NCI-H1048 (cell line): ENCODE measurements at regions not wholly inside any gene's neighbourhood (a gene's known extent, or its start where the extent isn't known, plus 50 kb on each side); places are given as distances from the start of the nearest gene placed in this dataset.
"Not testable (repeated sequence)": the region's sequence is repeated elsewhere in the genome, so short reads cannot be mapped to it uniquely, and the experiment has no call there.

Source experiments
- DNase-seq: peaks from one replicate; lab custom pipeline; 2025; lab: John Stamatoyannopoulos, UW

DNA sequence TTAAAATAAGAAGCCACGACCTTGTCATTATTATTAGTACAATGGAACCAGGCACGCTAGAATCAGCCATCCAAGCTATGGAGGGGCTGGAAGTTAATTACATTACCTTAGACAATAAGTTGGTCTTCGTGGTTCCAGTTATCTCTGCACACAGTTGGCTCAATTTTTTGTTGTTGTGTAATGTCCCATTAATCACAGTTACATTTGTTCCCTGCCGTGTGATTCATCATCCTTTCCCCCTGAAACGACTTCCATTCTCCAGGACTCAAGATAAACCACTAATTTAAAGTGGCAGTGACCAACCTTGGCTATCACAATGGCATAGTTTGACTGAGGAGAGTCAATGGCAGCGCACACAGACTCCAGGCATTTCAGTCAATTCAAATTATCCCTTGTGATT, 905.0 kb downstream of the RAB28 start:
- DNase-seq = no peak

DNA sequence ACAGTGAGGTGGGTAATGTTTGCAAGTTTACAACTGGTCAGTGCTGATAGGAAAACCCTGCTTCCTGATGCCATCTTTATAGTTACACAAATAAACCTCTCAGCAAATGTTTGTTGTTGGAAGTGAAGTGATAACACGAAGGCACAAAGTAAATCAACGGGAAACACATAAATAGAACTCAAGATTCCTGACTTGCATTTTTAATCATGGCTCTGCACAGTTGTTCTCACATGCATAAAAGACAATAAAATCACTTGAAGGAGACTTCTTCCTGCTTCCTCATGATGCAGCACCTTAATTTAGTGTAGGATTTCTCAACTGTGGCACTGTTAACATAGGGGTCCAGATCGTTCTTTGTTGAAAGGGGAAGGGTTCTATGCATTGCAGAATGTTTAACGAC, 907.7 kb downstream of the RAB28 start:
- no peak for DNase-seq

DNA sequence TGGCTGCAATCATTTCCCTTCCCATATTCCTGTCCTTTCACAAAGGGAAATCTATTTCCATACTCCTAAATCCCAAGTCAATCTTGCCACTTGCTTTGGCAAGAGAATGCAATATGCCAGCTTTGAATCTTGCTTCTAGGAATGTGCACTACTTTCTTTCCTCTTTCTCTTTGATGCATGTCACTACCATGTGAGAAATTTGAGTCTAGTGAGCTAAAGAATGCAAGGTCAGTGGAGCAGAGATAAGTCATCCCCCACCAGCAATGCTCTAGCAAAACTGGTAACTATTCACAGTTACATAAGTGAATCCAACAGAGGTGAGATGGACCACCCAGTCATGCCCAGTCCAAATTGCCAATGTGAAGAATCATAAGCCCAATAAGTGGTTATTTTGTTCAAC, 910.4 kb downstream of the RAB28 start:
- DNase-seq = no peak

DNA sequence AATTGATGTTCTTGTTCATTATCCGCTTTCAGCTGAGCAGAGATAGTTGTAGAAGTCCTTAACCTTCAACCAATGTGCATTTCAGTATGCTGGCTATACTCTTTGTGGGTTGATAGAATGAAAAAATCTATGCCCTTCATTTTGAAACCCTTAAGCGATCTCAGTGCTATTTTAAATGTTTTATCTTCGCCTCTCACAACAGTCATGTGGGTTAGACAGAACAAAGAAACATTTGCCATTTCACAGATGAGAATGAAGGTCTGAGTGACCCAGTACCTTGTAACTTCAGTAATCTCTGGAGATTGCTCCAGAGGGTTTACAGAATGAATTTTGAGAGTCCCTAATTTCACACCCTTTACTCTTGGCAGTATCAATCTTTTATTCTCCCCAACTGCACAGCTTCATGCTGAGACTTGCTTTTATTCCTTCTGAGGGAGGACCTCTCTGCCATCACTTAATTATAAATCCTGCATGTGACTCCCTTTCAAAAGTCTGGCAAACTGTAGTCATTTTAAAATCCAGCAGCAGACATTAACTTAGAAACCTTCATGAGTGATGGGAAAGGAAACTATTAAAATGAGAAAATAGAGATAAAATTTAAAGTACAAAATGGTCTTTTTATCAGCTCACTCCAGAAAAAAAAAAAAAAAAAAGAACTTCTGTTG, 921.5 kb downstream of the RAB28 start:
- DNase-seq = no peak

DNA sequence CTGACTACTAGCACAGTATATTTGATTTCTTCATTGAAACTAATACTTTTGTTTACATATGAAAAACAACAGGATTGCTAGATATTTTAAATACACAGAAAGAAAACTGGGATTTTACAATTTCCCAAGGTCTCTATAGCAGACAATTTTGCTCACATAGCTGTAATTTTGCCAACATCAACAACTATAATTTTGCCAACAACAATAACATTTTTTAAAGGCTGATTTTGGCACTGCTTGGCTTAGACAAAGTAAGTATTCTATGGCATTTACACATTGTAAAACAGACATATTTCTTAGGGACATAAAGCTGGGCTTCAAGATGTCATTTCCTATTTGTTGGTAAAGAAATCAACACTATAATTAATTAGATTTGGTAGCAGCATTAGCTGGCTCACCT, 922.1 kb downstream of the RAB28 start:
- DNase-seq = no peak

DNA sequence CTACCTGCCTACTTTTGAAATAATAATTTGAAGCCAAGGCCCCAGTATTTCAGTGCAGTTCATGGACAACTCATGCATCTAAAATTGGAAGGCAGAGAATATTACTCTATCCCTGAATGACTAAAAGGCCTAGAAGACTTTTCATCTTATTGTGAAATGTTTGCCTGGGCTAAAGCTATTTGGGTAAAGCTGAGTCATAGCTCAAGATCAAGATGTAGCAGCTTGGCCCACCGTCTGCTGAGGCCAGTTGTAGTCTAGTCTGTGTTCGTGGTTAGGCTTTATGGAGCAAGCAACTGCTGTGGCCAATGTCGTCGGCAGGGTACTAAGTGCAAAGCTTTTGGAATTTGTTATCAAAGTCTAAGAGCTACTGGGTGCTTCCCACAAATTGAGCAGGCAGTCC, 929.1 kb downstream of the RAB28 start:
- DNase-seq = no peak

DNA sequence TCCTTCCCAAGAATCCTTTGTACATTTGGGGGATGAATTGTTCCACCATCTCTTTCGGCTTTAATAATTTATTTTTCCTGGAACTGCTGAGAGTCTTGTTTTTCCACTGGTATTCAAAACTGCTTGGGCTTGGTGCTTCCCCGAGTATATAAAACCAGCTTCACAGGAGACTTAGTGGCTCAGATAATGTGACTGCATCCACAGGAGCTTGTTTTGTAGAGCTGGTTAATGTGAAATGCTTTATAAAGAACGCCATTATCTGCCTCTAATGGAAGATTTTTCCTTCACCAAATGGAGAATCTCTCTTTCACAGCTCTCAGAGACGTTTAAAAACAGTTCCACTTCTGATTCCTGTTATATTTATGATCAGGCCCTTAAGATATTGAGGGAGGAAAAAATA, 935.5 kb downstream of the RAB28 start:
- no peak for DNase-seq

DNA sequence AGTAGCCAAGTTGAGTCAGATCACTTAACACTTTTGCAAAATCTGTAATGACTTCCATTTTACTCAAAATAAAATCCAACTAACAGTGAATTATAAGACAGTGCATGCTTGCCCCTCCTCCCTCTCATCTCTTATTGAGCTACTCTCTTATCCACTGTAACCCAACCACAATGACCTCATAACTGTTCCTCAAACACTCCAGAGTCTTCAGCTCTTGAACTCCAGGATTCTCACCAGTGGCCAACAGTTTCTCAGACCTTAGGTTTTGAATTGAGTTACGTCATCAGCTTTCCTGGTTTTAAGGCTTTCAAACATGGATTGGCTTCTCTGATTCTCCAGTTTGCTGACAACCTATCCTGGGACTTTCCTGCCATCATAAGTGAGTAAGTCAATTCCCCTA, 938.3 kb downstream of the RAB28 start:
- no peak for DNase-seq

DNA sequence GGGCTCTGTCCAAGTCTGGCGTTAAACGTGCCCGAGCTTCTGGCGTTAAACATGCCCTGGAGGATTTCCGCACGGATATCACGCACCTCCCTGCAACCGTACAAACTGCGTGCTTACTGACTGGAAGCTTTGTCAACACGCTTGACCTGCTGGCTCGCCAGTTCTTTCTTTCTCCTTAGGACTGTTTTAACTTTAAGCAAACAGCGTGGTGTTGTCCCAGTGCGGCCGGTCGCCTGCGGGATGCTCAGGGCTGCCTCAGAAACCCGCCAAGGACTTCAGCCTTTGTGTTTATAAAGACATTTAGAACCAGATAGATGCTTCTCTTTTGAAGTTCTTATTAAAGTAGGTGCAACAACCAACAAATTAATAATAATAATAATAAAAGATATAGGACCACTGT, 946.0 kb downstream of the RAB28 start:
- no peak for DNase-seq

DNA sequence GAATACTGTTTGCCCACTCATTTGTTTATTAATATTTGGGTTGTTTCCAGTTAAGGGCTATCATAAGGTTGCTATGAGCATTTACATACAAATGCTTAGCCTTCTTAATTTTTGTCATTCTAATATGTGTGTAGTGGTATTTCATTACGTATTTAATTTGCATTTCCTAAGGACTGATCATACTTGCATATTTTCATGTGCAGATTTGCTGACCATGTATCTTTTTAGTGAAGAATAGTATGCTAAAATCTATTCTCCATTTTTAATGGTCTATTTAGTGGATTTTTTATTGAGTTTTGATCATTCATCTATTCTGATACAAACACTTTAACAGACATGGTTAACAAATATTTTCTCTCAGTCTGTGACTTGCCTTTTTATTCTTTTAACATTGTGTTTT, 949.5 kb downstream of the RAB28 start:
- no peak for DNase-seq

DNA sequence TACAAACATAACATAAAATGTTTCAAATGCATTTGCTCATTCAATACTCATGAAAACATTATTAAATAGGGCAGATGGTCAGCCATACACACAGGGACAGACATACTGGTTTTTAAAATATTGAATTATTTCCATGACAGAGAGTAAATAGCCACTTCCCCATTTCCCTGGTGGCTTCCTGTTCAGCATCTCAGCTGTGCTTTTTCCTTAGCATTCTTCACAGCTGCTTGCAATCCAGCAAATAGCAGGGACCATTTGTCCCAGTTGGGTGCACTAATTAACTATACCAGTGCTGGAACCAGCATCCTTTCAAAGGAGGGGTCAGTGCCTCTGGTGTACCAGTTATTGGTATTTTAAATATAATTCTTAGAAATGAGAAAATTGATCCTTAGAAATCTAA, 964.7 kb downstream of the RAB28 start:
- no peak for DNase-seq

DNA sequence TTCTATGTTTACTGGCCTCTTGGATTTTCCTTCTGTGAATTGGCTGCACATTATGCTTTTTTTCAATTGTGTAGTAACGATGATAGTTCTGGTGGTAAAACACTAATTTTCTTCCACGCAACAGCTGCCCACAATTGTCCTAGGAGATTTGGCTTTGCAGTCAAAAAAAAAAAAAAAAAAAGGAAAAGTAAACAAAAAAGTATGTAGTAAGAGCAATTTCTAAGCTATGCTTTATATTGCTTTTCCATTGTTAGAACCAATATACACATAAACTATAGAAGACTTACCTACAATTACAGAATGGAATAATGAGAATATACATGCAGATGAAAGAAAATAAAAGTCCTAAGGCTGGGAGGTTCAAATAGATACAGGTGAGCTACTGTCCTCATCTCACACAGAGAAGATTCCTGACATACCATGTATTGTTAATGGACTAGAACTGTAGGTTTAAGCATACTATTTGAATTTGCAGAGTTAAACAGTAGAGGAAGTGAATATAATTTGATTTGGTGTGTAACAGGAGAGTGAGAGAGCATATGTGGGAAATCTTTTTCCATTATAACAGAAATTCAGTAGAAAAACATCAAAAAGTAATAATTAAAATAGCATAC, 976.2 kb downstream of the RAB28 start:
- DNase-seq = no peak

DNA sequence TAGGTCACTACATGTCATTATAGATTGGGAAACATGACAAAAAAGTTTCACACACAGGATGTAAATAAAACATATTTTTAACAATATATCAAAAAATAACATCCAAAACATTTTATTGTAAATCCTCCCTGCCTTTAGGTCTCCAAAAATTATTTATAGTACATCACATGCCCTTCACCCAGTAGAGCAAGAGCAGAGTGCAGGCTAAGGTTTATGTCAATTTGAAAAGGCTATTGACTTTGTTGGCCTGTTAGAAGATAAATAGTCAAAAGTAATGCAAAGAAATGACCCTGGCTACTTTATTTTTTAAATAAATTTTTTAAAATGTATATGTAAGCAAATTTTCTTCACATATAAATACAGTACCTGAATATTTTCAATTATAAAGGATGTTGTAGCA, 983.7 kb downstream of the RAB28 start:
- DNase-seq = no peak

DNA sequence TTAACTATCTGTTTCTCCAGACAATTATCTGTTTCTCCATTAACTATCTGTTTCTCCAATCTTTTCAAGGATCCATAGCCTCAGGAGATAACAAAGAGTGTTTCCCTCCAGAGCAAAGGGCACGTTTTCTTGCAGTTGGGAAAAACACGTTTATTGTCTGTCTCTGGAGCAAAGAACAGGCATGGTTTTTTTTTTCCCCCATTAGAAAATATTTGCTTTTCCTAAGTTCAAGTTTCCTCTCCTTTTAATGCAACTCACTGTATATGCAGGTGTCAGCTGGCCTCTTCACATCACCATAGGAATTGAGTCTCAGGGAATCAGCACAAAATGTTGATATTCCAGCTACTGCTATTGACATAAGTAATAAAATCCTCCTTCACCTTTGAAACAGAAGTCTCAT, 984.4 kb downstream of the RAB28 start:
- no peak for DNase-seq

DNA sequence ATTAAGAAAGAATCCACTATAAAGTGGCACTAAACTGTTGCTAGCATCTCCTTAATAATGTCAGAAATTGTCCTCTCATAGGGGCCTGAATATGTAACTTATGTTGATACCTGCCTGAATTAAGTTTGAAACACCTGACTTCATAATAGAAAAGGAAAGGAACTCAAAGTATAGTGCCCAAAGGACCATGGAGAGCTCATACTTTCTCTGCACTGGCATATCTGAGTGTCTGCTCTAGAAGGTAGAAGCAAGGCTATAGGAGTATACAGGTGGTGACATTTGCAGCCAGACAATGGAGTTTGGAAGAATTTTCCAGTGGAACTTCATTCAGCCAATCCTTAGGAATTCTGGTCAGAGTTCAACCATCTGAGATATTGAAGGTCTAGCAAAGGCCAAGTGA, 988.9 kb downstream of the RAB28 start:
- no peak for DNase-seq

DNA sequence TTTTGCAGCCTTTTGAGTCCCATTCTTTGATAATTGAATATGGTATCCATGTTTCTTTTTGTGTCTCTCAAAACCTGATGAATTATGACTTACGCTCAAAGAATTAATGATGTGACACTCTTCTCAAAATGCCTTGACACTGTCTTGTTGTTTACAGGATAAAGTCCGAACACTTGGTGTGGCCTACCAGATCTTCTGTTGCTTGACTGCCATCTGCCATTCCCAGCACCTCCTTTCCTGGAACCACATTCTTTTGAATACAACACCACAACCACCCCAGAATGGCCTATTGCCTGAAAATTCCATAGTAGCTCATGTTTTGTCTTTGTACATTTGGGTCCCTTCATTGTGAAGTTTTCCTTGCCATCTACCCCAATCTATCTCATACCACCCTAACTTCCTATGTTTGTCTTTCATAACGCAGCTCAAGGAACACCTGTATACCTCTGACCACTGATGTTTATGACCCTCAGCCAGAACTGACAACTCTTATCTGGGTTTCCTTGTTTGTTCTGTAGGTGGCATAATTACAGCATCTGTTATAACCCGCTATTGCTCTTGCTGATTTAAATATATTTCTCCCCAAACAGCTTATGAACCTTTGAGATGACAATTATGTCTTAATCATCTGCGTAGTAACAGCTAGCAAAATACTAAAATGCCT, 991.3 kb downstream of the RAB28 start:
- no peak for DNase-seq

DNA sequence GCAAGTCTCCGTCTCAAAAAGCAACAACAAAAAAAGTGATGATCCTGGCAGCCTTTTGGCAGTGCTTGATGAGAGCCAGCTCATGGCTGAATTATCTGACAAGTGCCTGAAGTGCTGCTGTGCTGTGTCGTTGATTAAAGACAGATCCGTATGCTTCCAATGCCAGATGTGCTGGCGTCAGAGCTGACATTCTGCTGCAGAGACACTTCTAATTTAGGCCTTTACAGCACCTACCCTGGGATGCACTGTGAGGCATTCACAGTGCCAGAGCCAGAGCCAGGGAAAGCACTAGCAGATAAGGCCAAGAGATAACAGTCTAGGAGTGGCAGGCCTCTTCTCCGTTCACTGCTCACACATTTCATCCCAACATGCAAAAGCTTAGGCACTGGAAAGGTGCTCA, 995.5 kb downstream of the RAB28 start:
- DNase-seq = no peak

DNA sequence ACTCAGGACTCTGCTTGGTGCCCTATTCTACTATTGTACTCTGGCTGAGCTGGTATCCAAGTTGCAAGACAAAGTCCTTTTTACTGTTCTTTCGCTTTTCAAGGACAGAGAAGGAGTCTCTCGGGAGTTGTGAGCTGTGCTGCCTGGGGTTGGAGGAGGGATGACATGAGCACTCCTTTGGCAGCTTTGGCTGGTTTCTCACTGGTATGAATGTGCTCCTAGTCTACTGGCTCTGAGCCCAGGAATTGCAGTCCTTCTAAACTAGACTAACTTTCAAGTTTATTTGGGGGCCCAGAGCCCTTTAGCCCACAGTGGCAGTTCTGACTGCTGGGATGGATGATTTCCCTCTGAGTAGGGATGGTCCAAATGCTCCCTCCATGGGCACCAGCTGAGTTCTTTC, 997.1 kb downstream of the RAB28 start:
- DNase-seq = no peak

DNA sequence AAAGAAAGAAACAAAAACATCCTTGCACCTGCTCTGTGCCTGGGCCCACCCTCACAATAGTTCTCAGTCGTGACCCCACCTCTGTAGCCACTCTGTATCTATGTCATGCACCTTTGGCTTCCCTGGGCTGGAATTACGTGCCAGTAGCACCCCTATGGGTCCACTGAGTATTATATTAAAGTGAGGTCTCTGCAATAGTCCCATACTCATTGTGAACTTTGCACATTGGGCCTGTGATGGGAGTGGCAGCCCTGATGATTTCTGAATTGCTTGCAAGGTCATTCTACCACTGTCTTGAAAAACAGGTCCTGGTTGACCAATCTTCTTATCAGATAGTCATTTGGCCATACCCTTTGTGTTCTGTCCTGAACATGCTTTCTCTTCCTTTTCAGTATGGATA, 1012.1 kb downstream of the RAB28 start:
- DNase-seq = no peak

DNA sequence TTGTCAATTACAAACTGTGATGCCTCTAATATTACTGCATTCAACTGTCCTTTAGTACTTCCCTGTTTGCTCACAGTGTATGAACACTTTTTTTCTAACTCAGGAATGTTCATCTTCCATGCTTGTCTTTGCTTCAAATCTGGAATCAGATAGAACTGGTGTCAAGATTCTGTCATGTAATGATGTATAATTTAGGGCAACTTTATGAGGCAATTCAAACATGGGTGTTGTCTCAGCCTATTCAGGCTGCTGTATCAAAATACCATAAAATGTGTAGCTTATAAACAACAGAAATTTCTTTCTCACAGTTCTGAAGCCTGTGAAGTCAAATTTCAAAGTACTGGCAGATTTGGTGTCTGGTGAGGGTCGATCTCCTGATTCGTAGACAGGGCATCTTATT, 1012.9 kb downstream of the RAB28 start:
- DNase-seq = no peak

DNA sequence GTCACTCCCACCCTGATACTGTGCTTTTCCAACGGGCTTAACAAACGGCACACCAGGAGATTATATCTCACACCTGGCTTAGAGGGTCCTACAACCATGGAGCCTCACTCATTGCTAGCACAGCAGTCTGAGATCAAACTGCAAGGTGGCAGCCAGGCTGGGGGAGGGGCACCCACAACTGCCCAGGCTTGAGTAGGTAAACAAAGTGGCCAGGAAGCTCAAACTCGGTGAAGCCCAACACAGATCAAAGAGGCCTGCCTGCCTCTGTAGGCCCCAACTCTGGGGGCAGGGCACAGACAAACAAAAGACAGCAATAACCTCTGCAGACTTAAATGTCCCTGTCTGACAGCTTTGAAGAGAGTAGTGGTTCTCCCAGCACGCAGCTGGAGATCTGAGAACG, 1022.6 kb downstream of the RAB28 start:
- not testable (repeated sequence) for DNase-seq

DNA sequence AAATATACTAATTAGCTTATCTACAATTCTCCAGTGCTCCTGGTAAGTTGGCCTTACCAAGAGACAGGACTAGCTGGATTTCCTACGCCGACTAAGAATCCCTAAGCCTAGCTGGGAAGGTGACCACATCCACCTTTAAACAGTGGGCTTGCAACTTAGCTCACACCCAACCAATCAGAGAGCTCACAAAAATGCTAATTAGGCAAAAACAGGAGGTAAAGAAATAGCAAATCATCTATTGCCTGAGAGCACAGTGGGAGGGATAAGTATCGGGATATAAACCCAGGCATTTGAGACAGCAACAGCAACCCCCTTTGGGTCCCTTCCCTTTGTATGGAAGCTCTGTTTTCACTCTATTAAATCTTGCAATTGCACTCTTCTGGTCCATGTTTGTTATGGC, 1025.0 kb downstream of the RAB28 start:
- no peak for DNase-seq

DNA sequence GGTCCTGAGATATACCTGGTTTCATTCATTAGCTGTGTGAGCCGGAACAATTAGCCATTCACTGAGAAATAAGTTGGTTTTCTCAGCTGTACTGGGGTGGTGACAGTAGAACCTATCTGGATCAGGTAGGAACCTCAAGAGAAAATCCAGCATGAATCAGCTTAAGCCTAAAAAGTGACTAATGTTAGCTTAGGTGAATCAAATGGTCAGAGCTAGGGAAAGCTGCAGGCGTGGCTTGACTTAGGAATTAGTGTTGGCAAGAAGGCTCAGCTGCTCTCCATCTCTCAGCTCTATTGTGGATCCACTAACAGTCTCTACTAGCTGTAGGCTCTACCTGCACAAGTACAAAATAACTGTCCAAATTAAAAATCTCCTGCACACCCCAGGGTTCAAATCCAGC, 1025.5 kb downstream of the RAB28 start:
- no peak for DNase-seq

DNA sequence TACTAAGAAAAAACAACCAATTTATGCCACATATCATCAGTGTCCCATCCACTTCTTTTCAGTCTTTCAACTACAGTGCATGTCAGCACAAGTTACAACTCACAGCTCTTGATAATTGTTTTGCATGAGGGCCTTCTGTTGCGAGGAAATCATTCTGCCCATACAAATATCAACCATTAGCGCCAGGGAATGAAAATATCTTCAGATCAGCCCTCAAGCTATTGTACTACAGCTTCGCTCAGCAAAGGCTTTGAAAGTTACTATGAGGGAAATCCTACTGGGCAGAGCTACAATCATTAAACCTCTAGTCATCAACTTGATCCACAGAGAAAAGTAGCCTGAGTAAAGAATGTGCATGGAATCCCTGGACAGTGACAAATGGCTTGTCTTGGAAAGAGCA, 1023.6 kb upstream of the HS3ST1 start:
- DNase-seq = no peak
